Uterus (tissue), 3 donors: ENCODE measurements at regions not wholly inside any gene's neighbourhood (a gene's known extent, or its start where the extent isn't known, plus 50 kb on each side); places are given as distances from the start of the nearest gene placed in this dataset.

Experiments used
- DNase-seq, 2 donors: peaks; one replicate each; pipeline ENCODE4 v3.0.0-alpha.2; 2019 to 2020
- H3K27ac ChIP-seq, 2 donors: fragments of 200-600 bp; sonication (generic); 1 replicate in 1 of 2; 2 replicates in 1 of 2; pipeline ENCODE4 v1.5.1; 2016 to 2018
- H3K27me3 ChIP-seq, 2 donors: fragments of 200-600 bp; sonication (generic); one replicate each; pipeline ENCODE4 v1.5.1; 2018 to 2019; ENCODE audit warnings: control low read depth in 1 of 2
- H3K36me3 ChIP-seq, 2 donors: fragments of 200-600 bp; sonication (generic); one replicate each; pipeline ENCODE4 v1.5.1; 2019; ENCODE audit warnings: control low read depth in 1 of 2
- H3K4me1 ChIP-seq, 2 donors: fragments of 200-600 bp; sonication (generic); one replicate each; pipeline ENCODE4 v1.5.1; 2018 to 2019; ENCODE audit warnings: control low read depth in 1 of 2
- H3K4me3 ChIP-seq, 2 donors: fragments of 200-600 bp; sonication (generic); 1 replicate in 1 of 2; 2 replicates in 1 of 2; pipeline ENCODE4 v1.5.1; 2018 to 2019; ENCODE audit warnings: mild to moderate bottlenecking in 1 of 2
- H3K9me3 ChIP-seq, 2 donors: fragments of 200-600 bp; sonication (generic); one replicate each; pipeline ENCODE4 v1.5.1; 2019; ENCODE audit warnings: control low read depth in 1 of 2
- CTCF ChIP-seq, 4 experiments: fragments of 200-600 bp in 2 of 4; fragments of 450-650 bp in 2 of 4; sonication (generic) in 2 of 4; IDR thresholded peaks; one replicate each; pipeline ENCODE4 v1.5.1; 2016 to 2019; ENCODE audit warnings: antibody characterized with exemption in 4 of 4, mild to moderate bottlenecking in 2 of 4, moderate library complexity in 1 of 4
- POLR2A ChIP-seq, 2 donors: fragments of 450-650 bp; IDR thresholded peaks; one replicate each; pipeline ENCODE4 v1.6.1; 2016; ENCODE audit warnings: antibody characterized with exemption in 2 of 2, mild to moderate bottlenecking in 1 of 2, moderate library complexity in 1 of 2
- intact Hi-C: fragments of 100-400 bp; cut with DNase I; formaldehyde crosslinking; loops from one replicate; pipeline ENCODE4 v1.15.1; 2023; ENCODE audit warnings: low total_unique reads
- donor health status: DM: yes; HTN: yes; CAD: no.

GRCh38 chr22:49028111-49028510, 799.6 kb downstream of the BRD1 start:
- H3K27me3 ChIP-seq, result no peaks in the 10 kb centered on the region
- no peak overlapping the region for H3K4me3 ChIP-seq
- TF ChIP-seq POLR2A (IDR thresholded peaks at IDR 0.05) (no peak), CTCF (IDR thresholded peaks at IDR 0.05) (no peak)
- no peak overlapping the region for H3K27ac ChIP-seq
- H3K9me3 ChIP-seq, result no peaks in the 10 kb centered on the region
- no peak for DNase-seq
- no peaks in the 10 kb centered on the region for H3K4me1 ChIP-seq
- intact Hi-C loops, result no loop called here
- H3K36me3 ChIP-seq, result no peaks in the 10 kb centered on the region

- intact Hi-C loops, result no loop called here
- H3K27ac ChIP-seq, result no peak overlapping the region
- TF ChIP-seq POLR2A (IDR thresholded peaks at IDR 0.05), result no peak
- DNase-seq, result no peak
- no peak overlapping the region for H3K4me3 ChIP-seq
- H3K9me3 ChIP-seq, result no peaks in the 10 kb centered on the region
- H3K4me1 ChIP-seq, result no peaks in the 10 kb centered on the region
- H3K36me3 ChIP-seq, result no peaks in the 10 kb centered on the region
- no peaks in the 10 kb centered on the region for H3K27me3 ChIP-seq
Observed at GRCh38 chr22:49027368-49027670, 800.4 kb downstream of the BRD1 start.

GRCh38 chr22:49026494-49027367, 800.9 kb downstream of the BRD1 start:
- H3K27me3 ChIP-seq, result no peaks in the 10 kb centered on the region
- no peak for DNase-seq

GRCh38 chr22:49025791-49026493, 801.7 kb downstream of the BRD1 start:
- Histone ChIP-seq H3K27ac (no peak overlapping the region), H3K4me3 (no peak overlapping the region), H3K36me3 (no peaks in the 10 kb centered on the region), H3K27me3 (no peaks in the 10 kb centered on the region), H3K9me3 (no peaks in the 10 kb centered on the region), H3K4me1 (no peaks in the 10 kb centered on the region)
- intact Hi-C loops, result no loop called here
- TF ChIP-seq POLR2A (IDR thresholded peaks at IDR 0.05) (no peak), CTCF (IDR thresholded peaks at IDR 0.05) (no peak)
- DNase-seq, result no peak

More at GRCh38 chr22:49026494-49027367, 800.9 kb downstream of the BRD1 start:
- Histone ChIP-seq H3K36me3 (no peaks in the 10 kb centered on the region), H3K4me1 (no peaks in the 10 kb centered on the region), H3K4me3 (no peak overlapping the region), H3K9me3 (no peaks in the 10 kb centered on the region), H3K27ac (no peak overlapping the region)
- TF ChIP-seq POLR2A (IDR thresholded peaks at IDR 0.05) (no peak), CTCF (IDR thresholded peaks at IDR 0.05) (no peak)
- intact Hi-C loops, result no loop called here

- DNase-seq, result no peak
- Histone ChIP-seq H3K36me3 (no peaks in the 10 kb centered on the region), H3K4me3 (no peak overlapping the region), H3K27me3 (no peaks in the 10 kb centered on the region), H3K27ac (no peak overlapping the region), H3K4me1 (no peaks in the 10 kb centered on the region), H3K9me3 (no peaks in the 10 kb centered on the region)
- intact Hi-C loops, result no loop called here
- no peak for TF ChIP-seq POLR2A (IDR thresholded peaks at IDR 0.05)
- TF ChIP-seq CTCF (IDR thresholded peaks at IDR 0.05), result no peak
Observed at GRCh38 chr22:49024775-49025440, 802.8 kb downstream of the BRD1 start.
